GM13977 (cell line): ENCODE measurements at regions not wholly inside any gene's neighbourhood (a gene's known extent, or its start where the extent isn't known, plus 50 kb on each side); places are given as distances from the start of the nearest gene placed in this dataset.

Experiments used
- DNase-seq: peaks from one replicate; pipeline ENCODE4 v3.0.0; 2012; ENCODE audit warnings: low spot score
- CTCF ChIP-seq: IDR thresholded peaks from 2 replicates; pipeline ENCODE4 v1.5.1; 2012; ENCODE audit warnings: mild to moderate bottlenecking, control low read depth; ENCODE audit not compliant: insufficient read depth; ENCODE audit errors: extremely low read depth, missing control alignments
- in situ Hi-C: fragments of 300-500 bp; cut with MboI; formaldehyde crosslinking; loops from one replicate; pipeline ENCODE4 v1.12.0; 2022; ENCODE audit warnings: low sequenced_read_pairs, low pct_unique_long_range_greater_than_20kb, mixed read lengths, inconsistent platforms; ENCODE audit not compliant: unreplicated experiment

GRCh38 chr15:57827971-57828370 is 121.5 kb downstream of the POLR2M start:
- in situ Hi-C loops = no loop called here
- DNase-seq = no peak
- TF ChIP-seq CTCF = no peak

GRCh38 chr15:57832183-57832582 is 125.7 kb downstream of the POLR2M start:
- TF ChIP-seq CTCF = no peak
- in situ Hi-C loops = no loop called here
- no peak for DNase-seq

- no peak for DNase-seq
- in situ Hi-C loops = no loop called here
- no peak for TF ChIP-seq CTCF
Observed at GRCh38 chr15:57835119-57835518, 128.6 kb downstream of the POLR2M start.

GRCh38 chr15:57849317-57849716 is 142.8 kb downstream of the POLR2M start:
- TF ChIP-seq CTCF = no peak
- in situ Hi-C loops = no loop called here
- DNase-seq = no peak

GRCh38 chr15:57854531-57854930 is 148.0 kb downstream of the POLR2M start:
- in situ Hi-C loops = loop anchor here (25.0 kb wide), 1 partner anchor 117 kb away; no protein-coding TSS in a partner anchor
- no peak for DNase-seq
- TF ChIP-seq CTCF = no peak

GRCh38 chr15:57857871-57858270 is 151.4 kb downstream of the POLR2M start:
- TF ChIP-seq CTCF = no peak
- DNase-seq = no peak
- in situ Hi-C loops = loop anchor here (25.0 kb wide), 1 partner anchor 121 kb away; no protein-coding TSS in a partner anchor
